K562 (cell line): ENCODE measurements at regions not wholly inside any gene's neighbourhood (a gene's known extent, or its start where the extent isn't known, plus 50 kb on each side); places are given as distances from the start of the nearest gene placed in this dataset.

Experiments used
- ATAC-seq: fragments of 200-7000 bp; cut with Tn5 transposase; 3 replicates; pipeline ENCODE4 v1.9.1; 2020; ENCODE audit warnings: moderate library complexity
- BruUV-seq: library from RNA; stranded (reverse); fragments of 400-500 nt; replicated peaks from 2 replicates; lab custom pipeline; 2021; lab: Mats Ljungman, UMichigan
- CTCF ChIA-PET: fragments of 300-600 bp; formaldehyde crosslinking; extraction: SDS; loops from one replicate; lab custom pipeline; 2021; ENCODE audit warnings: low intra/inter-chr PET ratio; lab: Yijun Ruan, JAX
- POLR2A ChIA-PET: fragments of 300-600, 350-650 bp; sonication (Branson Sonifier 250); formaldehyde crosslinking; extraction: SDS; loops from one replicate; lab custom pipeline; 2021; ENCODE audit warnings: antibody characterized with exemption, inconsistent platforms; lab: Yijun Ruan, JAX
- DNase-seq, 4 experiments: peaks; one replicate each; pipeline versions ENCODE4 v3.0.0 to v3.0.0-alpha.2; 2011 to 2018; ENCODE audit warnings: low spot score in 3 of 4, mixed read lengths in 3 of 4; ENCODE audit errors: extremely low read depth in 1 of 4
- FAIRE-seq: peaks from 2 replicates; lab custom pipeline; 2011; peaks lifted over from hg19 to GRCh38; lab: Jason Lieb, UNC
- H2AFZ ChIP-seq: 2 replicates; pipeline ENCODE4 v1.6.0; 2011; ENCODE audit warnings: low read depth, low read length, control low read depth, inconsistent platforms
- H3K27ac ChIP-seq: fragments of 200-600 bp; 3 replicates; pipeline ENCODE4 v1.8.0; 2011; ENCODE audit warnings: low read depth, mild to moderate bottlenecking, control low read depth, inconsistent platforms, low read length, moderate library complexity, mixed read lengths; ENCODE audit errors: extremely low read depth
- H3K27me3 ChIP-seq, 2 experiments: fragments of 300-600 bp in 1 of 2; 2 replicates in 1 of 2; 3 replicates in 1 of 2; pipeline versions ENCODE4 v1.6.0 to v1.8.0; 2011; ENCODE audit warnings: inconsistent platforms in 2 of 2, low read length in 2 of 2, mild to moderate bottlenecking in 1 of 2, mixed read lengths in 1 of 2, moderate library complexity in 1 of 2; ENCODE audit not compliant: control insufficient read depth in 2 of 2, insufficient read depth in 2 of 2
- H3K36me3 ChIP-seq: fragments of 300-600 bp; 3 replicates; pipeline ENCODE4 v1.8.0; 2011; ENCODE audit warnings: mild to moderate bottlenecking, low read length, inconsistent platforms; ENCODE audit not compliant: control insufficient read depth, insufficient read depth
- H3K4me1 ChIP-seq, 2 experiments: fragments of 200-600 bp in 1 of 2; replicated peaks in 1 of 2; 2 replicates in 1 of 2; 3 replicates in 1 of 2; pipeline versions ENCODE4 v1.5.1 to v1.8.0; 2011; ENCODE audit warnings: inconsistent platforms in 2 of 2, low read length in 2 of 2, mild to moderate bottlenecking in 1 of 2, mixed read lengths in 1 of 2, moderate library complexity in 1 of 2; ENCODE audit not compliant: control insufficient read depth in 2 of 2, insufficient read depth in 2 of 2
- H3K4me2 ChIP-seq: 2 replicates; pipeline ENCODE4 v1.6.1; 2011; ENCODE audit warnings: low read length, control low read depth, inconsistent platforms, mixed read lengths; ENCODE audit not compliant: insufficient read depth
- H3K4me3 ChIP-seq: fragments of 200-600 bp; sonication (generic), shearing (Covaris generic); 2 replicates; pipeline ENCODE4 v1.5.1; 2016; ENCODE audit warnings: control low read depth, inconsistent platforms
- H3K79me2 ChIP-seq: fragments of 200-600 bp; 3 replicates; pipeline ENCODE4 v1.8.0; 2011; ENCODE audit warnings: low read length, inconsistent platforms; ENCODE audit not compliant: control insufficient read depth, insufficient read depth
- H3K9ac ChIP-seq, 2 experiments: 2 replicates each; pipeline versions ENCODE4 v1.6.0 to v1.6.1; 2011; ENCODE audit warnings: low read depth in 2 of 2, low read length in 2 of 2, control low read depth in 1 of 2, inconsistent platforms in 1 of 2, mild to moderate bottlenecking in 1 of 2, mixed read lengths in 1 of 2; ENCODE audit not compliant: insufficient read depth in 1 of 2
- H3K9me1 ChIP-seq: one replicate; pipeline ENCODE4 v1.6.0; 2011; ENCODE audit warnings: inconsistent platforms, mild to moderate bottlenecking, low read length, moderate library complexity; ENCODE audit not compliant: control insufficient read depth, insufficient read depth
- H3K9me3 ChIP-seq: replicated peaks from 2 replicates; pipeline ENCODE4 v1.5.1; 2011; ENCODE audit warnings: low read depth, low read length, inconsistent platforms; ENCODE audit not compliant: control insufficient read depth, insufficient read depth
- H4K20me1 ChIP-seq: replicated peaks from 2 replicates; pipeline ENCODE4 v1.6.1; 2011; ENCODE audit warnings: low read length, inconsistent platforms, mixed read lengths; ENCODE audit not compliant: control insufficient read depth, insufficient read depth
- BHLHE40 ChIP-seq: IDR thresholded peaks from 2 replicates; pipeline ENCODE4 v1.6.1; 2011; ENCODE audit warnings: low read length, improper control_type of control experiment
- CREB3L1 ChIP-seq: fragments of 450-650 bp; IDR thresholded peaks from 2 replicates; pipeline ENCODE4 v1.6.1; 2014; ENCODE audit warnings: low read depth, mild to moderate bottlenecking, moderate library complexity, borderline replicate concordance
- DMBX1 ChIP-seq: fragments of 250-450 bp; sonication (Bioruptor Pico); IDR thresholded peaks from 2 replicates; pipeline ENCODE4 v1.8.0; 2022; ENCODE audit warnings: inconsistent platforms, mild to moderate bottlenecking, moderate library complexity, borderline replicate concordance
- GABPB1 ChIP-seq: sonication (generic); formaldehyde crosslinking; IDR thresholded peaks from 2 replicates; pipeline ENCODE4 v1.8.0; 2022; ENCODE audit warnings: mild to moderate bottlenecking, missing genetic modification reagents
- MEIS2 ChIP-seq: fragments of 450-650 bp; IDR thresholded peaks from 2 replicates; pipeline ENCODE4 v1.6.1; 2014; ENCODE audit warnings: mild to moderate bottlenecking; ENCODE audit not compliant: partially characterized antibody
- RBM17 ChIP-seq: fragments of 200-400 bp; formaldehyde crosslinking; IDR thresholded peaks from 2 replicates; pipeline ENCODE4 v1.6.1; 2017; ENCODE audit warnings: low read depth, mild to moderate bottlenecking, low read length, borderline replicate concordance
- ZBTB9 ChIP-seq: fragments of 450-650 bp; formaldehyde crosslinking; IDR thresholded peaks from 2 replicates; pipeline ENCODE4 v1.4.0; 2020; ENCODE audit warnings: mild to moderate bottlenecking, moderate library complexity
- WGBS: fragments of 100-300 bp; shearing (Covaris generic); methylation state at CpG from one replicate; pipeline ENCODE4 v1.1.6; 2016; ENCODE audit warnings: low coverage, mixed read lengths; ENCODE audit not compliant: insufficient coverage; ENCODE audit errors: missing lambda C conversion rate; 5-methylcytosine and 5-hydroxymethylcytosine counted together
- in situ Hi-C: fragments of 300-500 bp; cut with MboI; formaldehyde crosslinking; loops from 4 replicates; pipeline ENCODE4 v1.15.0; 2018; ENCODE audit warnings: inconsistent platforms, mixed read lengths
- intact Hi-C: fragments of 100-400 bp; cut with micrococcal nuclease; formaldehyde crosslinking; loops from 2 replicates; pipeline ENCODE4 v1.14.2; 2022
- TF ChIP-seq, protein P1 (sequence below): fragments of 150-350 bp; IDR thresholded peaks from 2 replicates; pipeline ENCODE4 v1.6.1; 2014; ENCODE audit warnings: low read depth, mild to moderate bottlenecking, low read length, borderline replicate concordance

DNA sequence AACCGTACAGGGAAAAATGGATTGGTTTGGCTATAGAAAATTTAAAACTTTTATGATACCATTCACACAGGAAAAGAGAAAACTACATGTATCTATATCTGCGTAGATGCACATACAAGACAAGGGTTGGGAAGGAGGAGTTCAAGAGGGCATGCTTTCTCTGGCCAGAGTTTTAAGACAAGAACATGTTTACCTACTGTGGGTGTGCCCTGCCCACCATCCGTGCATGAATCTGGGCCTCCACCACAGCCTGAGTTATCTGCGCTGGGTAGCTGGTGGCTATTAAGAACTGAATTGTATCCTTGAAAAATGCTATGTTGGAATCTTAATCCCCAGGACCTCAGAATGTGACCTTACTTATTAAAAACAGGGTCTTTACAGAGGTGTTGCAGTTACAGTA, 151.6 kb downstream of the AASDH start:
- intact Hi-C loops = no loop called here
- ChIA-PET POLR2A (no interaction called here), CTCF (no interaction called here)
- ATAC-seq (no peak), DNase-seq (no peak), FAIRE-seq (no peak)
- WGBS = 3% methylated on average over 4 of the region's 4 CpGs
- Histone ChIP-seq H2AFZ (no peak overlapping the region), H4K20me1 (no peaks in the 10 kb centered on the region), H3K79me2 (no peaks in the 10 kb centered on the region), H3K9ac (no peak overlapping the region), H3K9me1 (no peaks in the 10 kb centered on the region), H3K4me1 (no peaks in the 10 kb centered on the region), H3K27ac (no peak overlapping the region), H3K36me3 (no peaks in the 10 kb centered on the region), H3K4me2 (no peak overlapping the region), H3K27me3 (peaks cover 0 to 8% of the 10 kb centered on the region in 2 experiments; a peak in 2 of 5 replicates), H3K9me3 (no peaks in the 10 kb centered on the region), H3K4me3 (no peak overlapping the region)
- no TSS peak for BruUV-seq
- in situ Hi-C loops = no loop called here
- TF ChIP-seq DMBX1 (CRISPR knock-in tag) = no peak
- no peak for TF ChIP-seq MEIS2
- TF ChIP-seq RBM17 = no peak
- no peak for TF ChIP-seq BHLHE40
- no peak for TF ChIP-seq CREB3L1
- TF ChIP-seq GABPB1 (CRISPR knock-in tag) = no peak
- no peak for TF ChIP-seq ZBTB9 (CRISPR knock-in tag)
- TF ChIP-seq, protein P1, sequence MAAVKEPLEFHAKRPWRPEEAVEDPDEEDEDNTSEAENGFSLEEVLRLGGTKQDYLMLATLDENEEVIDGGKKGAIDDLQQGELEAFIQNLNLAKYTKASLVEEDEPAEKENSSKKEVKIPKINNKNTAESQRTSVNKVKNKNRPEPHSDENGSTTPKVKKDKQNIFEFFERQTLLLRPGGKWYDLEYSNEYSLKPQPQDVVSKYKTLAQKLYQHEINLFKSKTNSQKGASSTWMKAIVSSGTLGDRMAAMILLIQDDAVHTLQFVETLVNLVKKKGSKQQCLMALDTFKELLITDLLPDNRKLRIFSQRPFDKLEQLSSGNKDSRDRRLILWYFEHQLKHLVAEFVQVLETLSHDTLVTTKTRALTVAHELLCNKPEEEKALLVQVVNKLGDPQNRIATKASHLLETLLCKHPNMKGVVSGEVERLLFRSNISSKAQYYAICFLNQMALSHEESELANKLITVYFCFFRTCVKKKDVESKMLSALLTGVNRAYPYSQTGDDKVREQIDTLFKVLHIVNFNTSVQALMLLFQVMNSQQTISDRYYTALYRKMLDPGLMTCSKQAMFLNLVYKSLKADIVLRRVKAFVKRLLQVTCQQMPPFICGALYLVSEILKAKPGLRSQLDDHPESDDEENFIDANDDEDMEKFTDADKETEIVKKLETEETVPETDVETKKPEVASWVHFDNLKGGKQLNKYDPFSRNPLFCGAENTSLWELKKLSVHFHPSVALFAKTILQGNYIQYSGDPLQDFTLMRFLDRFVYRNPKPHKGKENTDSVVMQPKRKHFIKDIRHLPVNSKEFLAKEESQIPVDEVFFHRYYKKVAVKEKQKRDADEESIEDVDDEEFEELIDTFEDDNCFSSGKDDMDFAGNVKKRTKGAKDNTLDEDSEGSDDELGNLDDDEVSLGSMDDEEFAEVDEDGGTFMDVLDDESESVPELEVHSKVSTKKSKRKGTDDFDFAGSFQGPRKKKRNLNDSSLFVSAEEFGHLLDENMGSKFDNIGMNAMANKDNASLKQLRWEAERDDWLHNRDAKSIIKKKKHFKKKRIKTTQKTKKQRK = no peak
